Esophagus muscularis mucosa (tissue), 3 donors: ENCODE measurements at regions not wholly inside any gene's neighbourhood (a gene's known extent, or its start where the extent isn't known, plus 50 kb on each side); places are given as distances from the start of the nearest gene placed in this dataset.

Source experiments
- POLR2AphosphoS5 ChIP-seq, 2 donors: sonication (generic); formaldehyde crosslinking; IDR thresholded peaks; one replicate each; pipeline ENCODE4 v1.6.1; 2017; ENCODE audit warnings: antibody characterized with exemption in 2 of 2
- TF ChIP-seq, protein P1 (sequence below), 3 experiments: fragments of 200-600 bp in 2 of 3; fragments of 450-650 bp in 1 of 3; sonication (generic) in 2 of 3; IDR thresholded peaks; one replicate each; pipeline ENCODE4 v1.5.1; 2017 to 2019; ENCODE audit warnings: antibody characterized with exemption in 3 of 3, mild to moderate bottlenecking in 2 of 3, moderate library complexity in 1 of 3

DNA sequence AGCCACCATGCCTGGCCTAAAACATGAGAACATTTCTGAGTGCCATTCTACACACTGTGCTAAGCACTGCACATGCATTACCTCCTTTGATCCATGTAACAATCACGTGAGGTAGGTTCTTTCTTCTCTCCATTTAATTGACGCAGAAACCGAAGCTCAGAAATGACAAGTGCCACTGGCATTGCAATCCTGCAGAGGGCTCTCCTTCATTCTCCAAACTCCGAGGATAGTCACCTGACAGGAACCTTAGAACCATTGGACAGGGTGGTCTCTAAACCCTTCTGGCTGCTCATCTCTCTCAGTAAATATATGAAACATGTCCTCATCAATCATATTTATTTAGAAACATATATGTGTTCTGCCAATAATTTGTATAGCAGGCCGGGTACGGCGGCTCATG lies 167.1 kb upstream of the JUN start:
- TF ChIP-seq, protein P1, sequence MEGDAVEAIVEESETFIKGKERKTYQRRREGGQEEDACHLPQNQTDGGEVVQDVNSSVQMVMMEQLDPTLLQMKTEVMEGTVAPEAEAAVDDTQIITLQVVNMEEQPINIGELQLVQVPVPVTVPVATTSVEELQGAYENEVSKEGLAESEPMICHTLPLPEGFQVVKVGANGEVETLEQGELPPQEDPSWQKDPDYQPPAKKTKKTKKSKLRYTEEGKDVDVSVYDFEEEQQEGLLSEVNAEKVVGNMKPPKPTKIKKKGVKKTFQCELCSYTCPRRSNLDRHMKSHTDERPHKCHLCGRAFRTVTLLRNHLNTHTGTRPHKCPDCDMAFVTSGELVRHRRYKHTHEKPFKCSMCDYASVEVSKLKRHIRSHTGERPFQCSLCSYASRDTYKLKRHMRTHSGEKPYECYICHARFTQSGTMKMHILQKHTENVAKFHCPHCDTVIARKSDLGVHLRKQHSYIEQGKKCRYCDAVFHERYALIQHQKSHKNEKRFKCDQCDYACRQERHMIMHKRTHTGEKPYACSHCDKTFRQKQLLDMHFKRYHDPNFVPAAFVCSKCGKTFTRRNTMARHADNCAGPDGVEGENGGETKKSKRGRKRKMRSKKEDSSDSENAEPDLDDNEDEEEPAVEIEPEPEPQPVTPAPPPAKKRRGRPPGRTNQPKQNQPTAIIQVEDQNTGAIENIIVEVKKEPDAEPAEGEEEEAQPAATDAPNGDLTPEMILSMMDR (IDR thresholded peaks at IDR 0.05) = no peak
- no peak for TF ChIP-seq POLR2AphosphoS5 (IDR thresholded peaks at IDR 0.05)
